IMR-90 (cell line): ENCODE measurements at regions not wholly inside any gene's neighbourhood (a gene's known extent, or its start where the extent isn't known, plus 50 kb on each side); places are given as distances from the start of the nearest gene placed in this dataset.

ENCODE experiments used
- ATAC-seq: fragments of 200-7000 bp; cut with Tn5 transposase; 2 replicates; pipeline ENCODE4 v1.9.1; 2020; ENCODE audit warnings: low read depth, mild to moderate bottlenecking, moderate library complexity
- BruUV-seq: library from RNA; stranded (reverse); fragments of 400-500 nt; replicated peaks from 2 replicates; lab custom pipeline; 2021; lab: Mats Ljungman, UMichigan
- CTCF ChIA-PET: fragments of 300-600 bp; formaldehyde crosslinking; extraction: SDS; loops from one replicate; lab custom pipeline; 2021; ENCODE audit warnings: antibody characterized with exemption; lab: Yijun Ruan, JAX
- POLR2A ChIA-PET: fragments of 300-600 bp; sonication (Branson Sonifier 250); formaldehyde crosslinking; loops from one replicate; lab custom pipeline; 2022; ENCODE audit warnings: antibody characterized with exemption; ENCODE audit not compliant: unreplicated experiment; lab: Charles Lee
- DNase-seq: peaks from one replicate; pipeline ENCODE4 v3.0.0; 2013
- H2AFZ ChIP-seq: replicated peaks from 2 replicates; pipeline ENCODE3; 2013; ENCODE audit warnings: low read length, mild to moderate bottlenecking; ENCODE audit not compliant: poor library complexity
- H2AK5ac ChIP-seq: 2 replicates; pipeline ENCODE4 v1.6.1; 2013; ENCODE audit warnings: low read depth, low read length, inconsistent platforms
- H2AK9ac ChIP-seq: replicated peaks from 2 replicates; pipeline ENCODE3; 2013; ENCODE audit warnings: mild to moderate bottlenecking, low read depth, low read length, moderate library complexity; ENCODE audit not compliant: poor library complexity
- H2BK120ac ChIP-seq: 2 replicates; pipeline ENCODE4 v1.6.1; 2013; ENCODE audit warnings: low read depth, low read length, inconsistent platforms
- H2BK15ac ChIP-seq: 3 replicates; pipeline ENCODE4 v1.6.1; 2013; ENCODE audit warnings: low read depth, low read length, inconsistent platforms
- H2BK20ac ChIP-seq: 2 replicates; pipeline ENCODE4 v1.6.1; 2013; ENCODE audit warnings: low read depth, mild to moderate bottlenecking, inconsistent platforms, low read length, moderate library complexity
- H2BK5ac ChIP-seq: 2 replicates; pipeline ENCODE4 v1.6.1; 2013; ENCODE audit warnings: mild to moderate bottlenecking, low read depth, low read length, inconsistent platforms; ENCODE audit not compliant: poor library complexity, severe bottlenecking
- H3K14ac ChIP-seq: replicated peaks from 2 replicates; pipeline ENCODE4 v1.6.1; 2013; ENCODE audit warnings: low read depth, low read length, inconsistent platforms
- H3K18ac ChIP-seq: 2 replicates; pipeline ENCODE4 v1.6.1; 2013; ENCODE audit warnings: low read depth, low read length, control low read depth
- H3K23ac ChIP-seq: 2 replicates; pipeline ENCODE4 v1.6.1; 2013; ENCODE audit warnings: low read depth, low read length, inconsistent platforms
- H3K27ac ChIP-seq: 2 replicates; pipeline ENCODE4 v1.5.1; 2013; ENCODE audit warnings: mild to moderate bottlenecking, control low read depth, low read length; ENCODE audit not compliant: insufficient read depth
- H3K27me3 ChIP-seq: 2 replicates; pipeline ENCODE4 v1.6.1; 2013; ENCODE audit warnings: low read length; ENCODE audit not compliant: control insufficient read depth, insufficient read depth
- H3K36me3 ChIP-seq: 2 replicates; pipeline ENCODE4 v1.6.1; 2013; ENCODE audit warnings: low read length, mixed read lengths; ENCODE audit not compliant: control insufficient read depth, insufficient read depth
- H3K4ac ChIP-seq: 2 replicates; pipeline ENCODE4 v1.6.1; 2013; ENCODE audit warnings: low read depth, low read length, inconsistent platforms
- H3K4me1 ChIP-seq: 2 replicates; pipeline ENCODE4 v1.6.1; 2013; ENCODE audit warnings: low read length, mixed read lengths; ENCODE audit not compliant: control insufficient read depth, insufficient read depth
- H3K4me2 ChIP-seq: 2 replicates; pipeline ENCODE4 v1.6.1; 2013; ENCODE audit warnings: low read depth, mild to moderate bottlenecking, control low read depth, low read length, moderate library complexity
- H3K4me3 ChIP-seq: 2 replicates; pipeline ENCODE4 v1.5.1; 2013; ENCODE audit warnings: low read depth, mild to moderate bottlenecking, control low read depth, low read length, moderate library complexity; ENCODE audit not compliant: insufficient read depth
- H3K56ac ChIP-seq: 2 replicates; pipeline ENCODE4 v1.6.1; 2013; ENCODE audit warnings: low read length, inconsistent platforms; ENCODE audit not compliant: insufficient read depth; ENCODE audit errors: extremely low read depth
- H3K79me1 ChIP-seq, 2 experiments: 2 replicates each; pipeline ENCODE4 v1.6.1; 2013; ENCODE audit warnings: low read length in 2 of 2, inconsistent platforms in 1 of 2, low read depth in 1 of 2
- H3K9ac ChIP-seq: 2 replicates; pipeline ENCODE4 v1.6.1; 2013; ENCODE audit warnings: low read depth, low read length, control low read depth
- H3K9me1 ChIP-seq: 2 replicates; pipeline ENCODE4 v1.6.1; 2013; ENCODE audit warnings: low read length, inconsistent platforms; ENCODE audit not compliant: insufficient read depth
- H3K9me3 ChIP-seq: 2 replicates; pipeline ENCODE4 v1.6.1; 2013; ENCODE audit warnings: low read length; ENCODE audit not compliant: control insufficient read depth, insufficient read depth
- H4K20me1 ChIP-seq: 2 replicates; pipeline ENCODE4 v1.6.1; 2013; ENCODE audit warnings: low read length, inconsistent platforms; ENCODE audit not compliant: insufficient read depth
- H4K5ac ChIP-seq: 2 replicates; pipeline ENCODE4 v1.6.1; 2013; ENCODE audit warnings: mild to moderate bottlenecking, low read depth, low read length, control low read depth
- H4K8ac ChIP-seq, 2 experiments: 2 replicates each; pipeline ENCODE4 v1.6.1; 2013; ENCODE audit warnings: low read depth in 2 of 2, low read length in 2 of 2, control low read depth in 1 of 2, inconsistent platforms in 1 of 2
- H4K91ac ChIP-seq: 2 replicates; pipeline ENCODE4 v1.6.1; 2013; ENCODE audit warnings: low read depth, low read length, inconsistent platforms; ENCODE audit not compliant: insufficient read depth
- CEBPB ChIP-seq: IDR thresholded peaks from 2 replicates; pipeline ENCODE4 v1.6.1; 2012; ENCODE audit warnings: low read depth, low read length, improper control_type of control experiment
- CHD1 ChIP-seq: IDR thresholded peaks from 2 replicates; pipeline ENCODE4 v1.6.1; 2012; ENCODE audit warnings: low read depth, low read length, improper control_type of control experiment
- MAFK ChIP-seq: IDR thresholded peaks from 2 replicates; pipeline ENCODE4 v1.6.1; 2012; ENCODE audit warnings: low read depth, low read length, improper control_type of control experiment
- MAZ ChIP-seq: IDR thresholded peaks from 2 replicates; pipeline ENCODE4 v1.6.1; 2012; ENCODE audit warnings: low read depth, mild to moderate bottlenecking, low read length, improper control_type of control experiment, moderate library complexity, borderline replicate concordance
- RAD21 ChIP-seq: IDR thresholded peaks from 2 replicates; pipeline ENCODE4 v1.6.1; 2012; ENCODE audit warnings: low read length, improper control_type of control experiment
- RCOR1 ChIP-seq: IDR thresholded peaks from 2 replicates; pipeline ENCODE4 v1.6.1; 2012; ENCODE audit warnings: mild to moderate bottlenecking, low read length, improper control_type of control experiment; ENCODE audit not compliant: insufficient replicate concordance
- RFX5 ChIP-seq: IDR thresholded peaks from 2 replicates; pipeline ENCODE4 v1.8.0; 2012; ENCODE audit warnings: low read depth, mild to moderate bottlenecking, low read length, moderate library complexity
- SMC3 ChIP-seq: fragments of 150-350 bp; IDR thresholded peaks from 2 replicates; pipeline ENCODE4 v1.6.1; 2016; ENCODE audit warnings: low read depth, mild to moderate bottlenecking, antibody characterized with exemption, low read length, moderate library complexity
- WGBS, 2 experiments: methylation state at CpG; one replicate each; pipeline versions ENCODE4 v1.1.5 to v1.1.7; 2013; ENCODE audit warnings: missing lambda C conversion rate in 2 of 2; ENCODE audit not compliant: insufficient read length in 1 of 2; ENCODE audit errors: extremely low coverage in 2 of 2; 5-methylcytosine and 5-hydroxymethylcytosine counted together
- dilution Hi-C: fragments of 300-500 bp; cut with HindIII; formaldehyde crosslinking; loops from one replicate; pipeline ENCODE4 v1.14.3; 2018; ENCODE audit warnings: low sequenced_read_pairs; ENCODE audit not compliant: unreplicated experiment
- in situ Hi-C: fragments of 300-500 bp; cut with MboI; formaldehyde crosslinking; loops from 3 replicates; pipeline ENCODE4 v1.14.3; 2019; ENCODE audit warnings: low sequenced_read_pairs, inconsistent platforms, mixed read lengths
- intact Hi-C: fragments of 100-400 bp; cut with micrococcal nuclease; formaldehyde crosslinking; loops from 2 replicates; pipeline ENCODE4 v1.10.0; 2022
- TF ChIP-seq, protein P1 (sequence below): conservative IDR thresholded peaks from 2 replicates; pipeline ENCODE4 v1.5.1; 2012; ENCODE audit warnings: mild to moderate bottlenecking, low read depth, low read length, improper control_type of control experiment

DNA sequence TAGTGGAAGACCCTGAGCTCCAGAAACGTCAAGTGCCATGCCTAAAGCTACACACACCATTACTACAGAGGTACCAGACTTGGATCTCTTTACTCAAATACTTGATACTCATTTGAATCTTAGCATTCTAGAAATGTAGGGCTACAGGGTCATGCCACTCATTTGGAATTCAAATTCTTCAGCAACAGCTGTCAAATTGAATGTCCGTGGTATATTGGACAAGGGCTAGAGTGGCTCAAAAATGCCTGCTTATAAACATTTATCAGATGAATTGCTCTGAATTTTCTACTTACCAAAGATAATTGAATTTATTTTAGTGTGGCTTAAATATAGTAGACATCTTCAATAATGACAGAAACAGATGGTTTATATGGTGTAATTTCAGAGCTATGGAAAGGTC is 669.7 kb downstream of the SLC4A3 start:
- no peak for DNase-seq
- no peak overlapping the region for H3K4me3 ChIP-seq
- no peak overlapping the region for H3K4me2 ChIP-seq
- no peak overlapping the region for H3K9ac ChIP-seq
- no peaks in the 10 kb centered on the region for H3K27me3 ChIP-seq
- no peak overlapping the region for H3K23ac ChIP-seq
- no peak overlapping the region for H3K14ac ChIP-seq
- H2BK5ac ChIP-seq: no peak overlapping the region
- no peak for ATAC-seq
- no peak overlapping the region for H2BK20ac ChIP-seq
- H4K20me1 ChIP-seq: no peaks in the 10 kb centered on the region
- in situ Hi-C loops: no loop called here
- no peaks in the 10 kb centered on the region for H3K9me1 ChIP-seq
- no peak overlapping the region for H3K4ac ChIP-seq
- CTCF ChIA-PET: interaction anchor here (0.8 kb wide), 1 partner anchor 367 kb away, joined by 3 read pairs; no protein-coding TSS in a partner anchor
- H2BK15ac ChIP-seq: no peak overlapping the region
- no peaks in the 10 kb centered on the region for H3K36me3 ChIP-seq
- H3K4me1 ChIP-seq: no peaks in the 10 kb centered on the region
- no CpG with 5 or more reads among the region's 2 CpGs for WGBS, 2 experiments
- no peak overlapping the region for H2BK120ac ChIP-seq
- H3K18ac ChIP-seq: no peak overlapping the region
- no peak overlapping the region for H2AFZ ChIP-seq
- H4K5ac ChIP-seq: no peak overlapping the region
- no peaks in the 10 kb centered on the region for H3K9me3 ChIP-seq
- dilution Hi-C loops: no loop called here
- no peak overlapping the region for H2AK9ac ChIP-seq
- H2AK5ac ChIP-seq: no peak overlapping the region
- H3K56ac ChIP-seq: no peak overlapping the region
- no peak overlapping the region for H3K27ac ChIP-seq
- intact Hi-C loops: no loop called here
- POLR2A ChIA-PET: no interaction called here
- no peak overlapping the region for H4K91ac ChIP-seq
- TF ChIP-seq CEBPB (no peak), CHD1 (no peak), SMC3 (no peak), RFX5 (no peak), MAFK (no peak), RCOR1 (no peak), MAZ (no peak), RAD21 (no peak)
- TF ChIP-seq, protein P1, sequence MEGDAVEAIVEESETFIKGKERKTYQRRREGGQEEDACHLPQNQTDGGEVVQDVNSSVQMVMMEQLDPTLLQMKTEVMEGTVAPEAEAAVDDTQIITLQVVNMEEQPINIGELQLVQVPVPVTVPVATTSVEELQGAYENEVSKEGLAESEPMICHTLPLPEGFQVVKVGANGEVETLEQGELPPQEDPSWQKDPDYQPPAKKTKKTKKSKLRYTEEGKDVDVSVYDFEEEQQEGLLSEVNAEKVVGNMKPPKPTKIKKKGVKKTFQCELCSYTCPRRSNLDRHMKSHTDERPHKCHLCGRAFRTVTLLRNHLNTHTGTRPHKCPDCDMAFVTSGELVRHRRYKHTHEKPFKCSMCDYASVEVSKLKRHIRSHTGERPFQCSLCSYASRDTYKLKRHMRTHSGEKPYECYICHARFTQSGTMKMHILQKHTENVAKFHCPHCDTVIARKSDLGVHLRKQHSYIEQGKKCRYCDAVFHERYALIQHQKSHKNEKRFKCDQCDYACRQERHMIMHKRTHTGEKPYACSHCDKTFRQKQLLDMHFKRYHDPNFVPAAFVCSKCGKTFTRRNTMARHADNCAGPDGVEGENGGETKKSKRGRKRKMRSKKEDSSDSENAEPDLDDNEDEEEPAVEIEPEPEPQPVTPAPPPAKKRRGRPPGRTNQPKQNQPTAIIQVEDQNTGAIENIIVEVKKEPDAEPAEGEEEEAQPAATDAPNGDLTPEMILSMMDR: no peak
- no peak overlapping the region for H4K8ac ChIP-seq
- BruUV-seq: no TSS peak
- no peaks in the 10 kb centered on the region for H3K79me1 ChIP-seq
